HG02852 (cell line): ENCODE measurements at regions not wholly inside any gene's neighbourhood (a gene's known extent, or its start where the extent isn't known, plus 50 kb on each side); places are given as distances from the start of the nearest gene placed in this dataset.
"Not testable (repeated sequence)": the region's sequence is repeated elsewhere in the genome, so short reads cannot be mapped to it uniquely, and the experiment has no call there.

Source experiments
- ATAC-seq: cut with Tn5 transposase; IDR thresholded peaks from one replicate; pipeline ENCODE4 v1.9.1; 2021; ENCODE audit warnings: mild to moderate bottlenecking, moderate library complexity; ENCODE audit not compliant: unreplicated experiment

GRCh38 chr6:28794175-28795002, 129.4 kb downstream of the TRIM27 start:
- no peak for ATAC-seq

GRCh38 chr6:28800647-28801046, 123.1 kb downstream of the TRIM27 start:
- ATAC-seq: not testable (repeated sequence)

- no peak for ATAC-seq
Observed at GRCh38 chr6:28802417-28803336, 121.1 kb downstream of the TRIM27 start.

- ATAC-seq: no peak
Observed at GRCh38 chr6:28803337-28803709, 120.5 kb downstream of the TRIM27 start.

GRCh38 chr6:28807682-28808280, 116.0 kb downstream of the TRIM27 start:
- no peak for ATAC-seq

GRCh38 chr6:28808383-28808782, 115.4 kb downstream of the TRIM27 start:
- no peak for ATAC-seq

- ATAC-seq: no peak
Observed at GRCh38 chr6:28809947-28810658, 113.7 kb downstream of the TRIM27 start.

GRCh38 chr6:28810659-28811053, 113.1 kb downstream of the TRIM27 start:
- no peak for ATAC-seq

GRCh38 chr6:28811873-28812272, 111.9 kb downstream of the TRIM27 start:
- no peak for ATAC-seq

GRCh38 chr6:28812778-28813569, 110.8 kb downstream of the TRIM27 start:
- no peak for ATAC-seq

- no peak for ATAC-seq
Observed at GRCh38 chr6:28814032-28814976, 109.5 kb downstream of the TRIM27 start.

GRCh38 chr6:28816339-28816908, 107.4 kb downstream of the TRIM27 start:
- no peak for ATAC-seq

- ATAC-seq: no peak
Observed at GRCh38 chr6:28816909-28817807, 106.6 kb downstream of the TRIM27 start.

- ATAC-seq: no peak
Observed at GRCh38 chr6:28817808-28818145, 106.0 kb downstream of the TRIM27 start.

GRCh38 chr6:28824793-28825731, 98.7 kb downstream of the TRIM27 start:
- ATAC-seq: no peak

GRCh38 chr6:28825732-28826293, 98.0 kb downstream of the TRIM27 start:
- ATAC-seq: no peak
